HG03354 (cell line): ENCODE measurements at regions not wholly inside any gene's neighbourhood (a gene's known extent, or its start where the extent isn't known, plus 50 kb on each side); places are given as distances from the start of the nearest gene placed in this dataset.
A peak's percentile ranks its signal among the peaks of the same experiment; 100 is the strongest.

ENCODE experiments used
- ATAC-seq: cut with Tn5 transposase; IDR thresholded peaks from one replicate; pipeline ENCODE4 v1.9.1; 2021; ENCODE audit warnings: mild to moderate bottlenecking; ENCODE audit not compliant: unreplicated experiment, poor library complexity, severe bottlenecking

GRCh38 chr3:109882144-109882543 lies 544.8 kb upstream of the DPPA4 start:
- no peak for ATAC-seq

DNA sequence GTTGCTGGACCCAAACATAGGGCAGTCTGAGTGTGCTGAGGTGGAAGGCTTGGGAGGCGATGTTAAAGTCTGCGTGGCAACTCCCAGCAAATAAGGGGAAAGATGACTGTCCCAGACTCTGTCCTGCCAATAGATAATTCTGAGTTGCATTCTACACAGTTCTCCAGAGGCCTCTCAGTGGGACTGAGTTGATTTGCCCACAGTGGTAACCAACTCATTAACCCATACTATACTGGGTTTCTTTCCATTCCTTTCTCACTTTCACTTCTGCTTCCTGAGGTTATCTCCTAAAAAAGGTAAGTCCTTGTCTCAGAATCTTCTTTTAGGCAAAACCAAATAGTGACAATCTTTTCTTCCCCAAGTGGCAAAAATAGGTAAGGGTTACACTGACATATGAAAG lies 549.9 kb upstream of the DPPA4 start:
- ATAC-seq = no peak

- peak; percentile 66 for ATAC-seq
Observed at GRCh38 chr3:109888026-109888425, 550.7 kb upstream of the DPPA4 start.

GRCh38 chr3:109897734-109898133 lies 560.4 kb upstream of the DPPA4 start:
- ATAC-seq = no peak

DNA sequence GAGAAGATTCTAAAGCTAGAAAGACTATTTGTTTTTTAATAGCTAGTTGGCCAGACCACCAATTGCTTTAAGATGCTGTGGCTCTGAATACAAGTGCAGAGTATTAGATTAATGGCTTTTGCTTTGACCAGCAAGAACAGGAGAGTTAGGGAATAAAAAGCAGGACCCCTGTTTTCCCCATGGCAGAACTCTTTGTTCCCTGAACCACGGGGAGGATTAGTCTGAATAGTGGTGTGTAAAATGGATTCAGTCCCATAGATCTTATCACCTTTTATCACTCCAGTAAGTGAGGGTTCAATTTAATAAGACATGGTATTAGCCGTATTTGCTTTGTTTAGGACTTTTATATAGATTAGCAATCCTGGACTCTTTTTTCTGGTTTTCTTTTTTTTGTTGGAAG lies 562.6 kb upstream of the DPPA4 start:
- no peak for ATAC-seq

DNA sequence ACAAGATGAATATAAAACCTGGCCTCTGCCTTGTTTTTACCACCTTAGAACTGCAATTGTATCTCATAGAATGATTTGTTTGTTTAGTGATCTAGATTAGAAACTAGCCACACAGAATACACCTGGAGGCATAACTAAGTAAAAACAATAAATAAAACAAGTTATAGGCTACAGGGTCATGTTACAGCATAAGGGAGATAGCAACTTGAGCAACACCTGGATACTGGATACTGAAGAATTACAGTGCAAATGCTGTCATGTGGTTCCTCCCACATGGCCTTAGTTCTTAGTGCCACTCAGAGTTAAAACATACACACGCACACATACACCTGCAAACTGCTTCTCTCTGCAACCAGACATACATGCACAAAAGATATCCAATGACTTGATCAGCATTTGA lies 563.4 kb upstream of the DPPA4 start:
- ATAC-seq = no peak

- ATAC-seq = no peak
Observed at GRCh38 chr3:109902549-109902948, 565.2 kb upstream of the DPPA4 start.

- no peak for ATAC-seq
Observed at GRCh38 chr3:109903100-109903499, 565.8 kb upstream of the DPPA4 start.

DNA sequence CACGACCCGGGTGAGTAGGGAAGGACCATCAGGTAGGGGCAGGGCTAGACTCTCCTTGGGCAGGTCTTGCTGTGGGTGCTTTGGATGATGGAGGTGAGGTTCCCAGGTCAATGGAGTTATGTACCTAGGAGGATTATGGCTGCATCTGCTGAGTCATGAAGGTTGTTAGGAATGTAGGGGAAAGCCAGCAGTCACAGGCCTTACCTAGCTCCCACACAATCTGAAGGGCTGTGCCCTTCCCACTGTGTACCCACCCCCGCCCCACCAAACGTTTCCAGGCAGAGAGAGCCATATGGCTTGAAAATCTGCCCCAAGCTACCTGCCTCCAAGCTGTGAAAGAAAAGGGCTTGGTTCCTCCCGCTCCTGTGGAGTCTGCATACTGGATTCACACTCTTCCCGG lies 573.4 kb upstream of the DPPA4 start:
- no peak for ATAC-seq

DNA sequence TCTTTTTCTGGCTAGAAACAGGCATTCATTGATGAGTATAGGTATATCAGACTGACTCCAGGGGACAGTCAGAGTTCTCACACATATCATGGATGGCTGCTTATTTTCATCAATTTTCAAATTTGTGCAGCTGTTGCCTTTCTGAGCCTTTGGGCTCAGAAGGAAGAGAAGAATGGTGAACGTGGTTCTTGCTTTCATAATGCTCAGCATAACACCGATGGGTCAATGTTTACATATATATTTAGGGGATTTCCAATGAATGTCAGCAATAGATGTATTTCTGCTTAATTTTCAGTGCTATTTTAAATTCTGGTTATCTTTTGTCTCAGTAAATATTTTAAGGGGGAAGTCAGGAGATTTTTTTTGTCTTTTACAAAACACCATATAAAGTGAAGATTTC lies 581.4 kb upstream of the DPPA4 start:
- ATAC-seq = no peak

- ATAC-seq = no peak
Observed at GRCh38 chr3:109920749-109921148, 583.4 kb upstream of the DPPA4 start.

DNA sequence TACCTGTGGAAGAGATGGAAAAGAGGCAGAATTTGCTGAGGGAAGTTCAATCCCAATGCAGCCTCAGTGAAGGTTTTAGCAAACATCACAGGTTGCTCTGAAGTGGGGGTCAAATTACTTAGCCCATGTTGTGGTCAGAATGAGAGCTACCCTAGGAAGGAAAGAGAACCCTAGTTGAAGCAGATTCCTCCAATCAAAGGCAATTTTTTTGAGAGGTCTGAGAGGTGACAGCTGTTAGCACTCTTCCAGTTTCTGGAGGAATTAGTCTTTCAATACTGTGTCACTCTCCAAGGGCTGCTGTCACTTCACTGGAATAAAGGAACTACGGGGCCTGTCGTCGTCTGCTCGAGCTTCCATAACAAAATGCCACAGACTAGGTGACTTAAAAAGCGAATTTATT lies 584.2 kb upstream of the DPPA4 start:
- ATAC-seq = no peak

DNA sequence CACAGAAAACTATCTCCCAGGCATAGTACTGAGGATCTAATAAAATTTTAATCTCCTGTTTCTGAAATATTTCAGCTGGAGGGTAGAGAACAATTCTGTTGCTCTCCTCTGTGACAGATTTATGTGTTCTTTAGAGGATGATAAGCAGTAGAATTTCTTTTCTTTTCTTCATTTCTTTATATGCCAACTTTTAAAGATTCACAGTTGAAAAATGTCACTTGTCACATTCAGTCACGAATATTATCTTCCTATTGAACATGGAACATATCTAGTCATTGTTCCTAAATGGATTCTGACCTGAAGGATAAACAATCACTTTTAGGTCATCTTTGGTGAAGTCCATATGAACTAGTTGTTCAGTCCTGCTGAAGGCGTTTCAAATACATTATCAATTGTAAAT lies 585.5 kb upstream of the DPPA4 start:
- no peak for ATAC-seq

DNA sequence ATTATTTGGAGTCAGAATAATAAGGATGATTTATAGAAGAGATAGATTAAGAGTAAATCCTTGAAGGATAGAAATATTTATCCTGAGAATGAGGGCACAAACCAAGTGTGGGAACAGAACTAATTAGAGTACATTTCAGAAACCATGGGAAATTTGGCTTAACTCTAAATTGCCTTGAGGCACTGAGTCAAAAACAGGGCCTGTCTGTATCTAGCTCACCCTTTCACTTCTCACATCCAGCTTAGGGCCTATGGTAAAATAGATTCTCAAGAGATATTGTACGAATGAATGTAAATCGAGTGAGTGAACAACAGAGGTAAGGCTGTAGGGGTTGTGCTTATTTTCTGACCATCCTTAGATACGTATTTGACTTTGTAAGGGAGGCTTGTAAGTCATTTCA lies 586.1 kb upstream of the DPPA4 start:
- ATAC-seq = no peak

DNA sequence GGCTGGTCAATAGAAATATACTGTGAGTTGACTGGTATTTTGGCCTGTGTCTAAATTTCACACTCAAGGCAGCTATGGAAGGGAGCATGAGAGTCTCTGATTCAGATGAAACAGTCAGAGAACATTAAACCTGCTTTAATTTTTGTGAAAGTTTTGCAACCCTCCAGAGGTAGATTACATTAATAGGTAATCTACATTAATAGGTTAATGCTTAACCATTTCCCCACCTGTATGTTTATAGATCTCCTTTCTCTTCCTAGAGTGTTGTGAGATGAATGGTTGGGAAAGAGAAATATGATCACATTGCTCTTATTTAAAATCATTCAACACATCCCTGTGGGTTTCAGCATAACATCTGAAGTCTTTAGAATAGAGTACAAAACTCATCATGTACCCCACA lies 586.9 kb upstream of the DPPA4 start:
- ATAC-seq = no peak

DNA sequence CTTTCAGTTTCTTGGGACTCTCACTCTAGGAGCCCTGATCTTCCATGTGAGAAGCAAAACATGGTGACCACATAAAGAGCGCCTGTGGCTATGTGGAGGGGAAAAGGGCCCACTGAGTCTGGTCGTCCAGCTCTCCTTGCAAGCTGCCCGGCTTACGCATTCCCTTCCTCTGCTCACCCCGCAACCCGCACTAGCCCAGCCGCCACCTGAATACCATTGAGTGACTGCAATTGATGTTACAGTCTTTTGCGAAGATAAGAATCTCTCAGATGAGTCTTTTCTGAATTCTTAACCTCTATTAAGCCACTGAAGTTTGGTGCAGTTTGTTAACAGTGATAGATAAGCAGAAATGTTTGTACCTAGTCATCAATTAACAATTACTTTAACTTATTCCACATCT lies 589.0 kb upstream of the DPPA4 start:
- ATAC-seq = no peak

GRCh38 chr3:109927161-109927560 lies 589.8 kb upstream of the DPPA4 start:
- ATAC-seq = no peak

- ATAC-seq = no peak
Observed at GRCh38 chr3:109927726-109928125, 590.4 kb upstream of the DPPA4 start.

DNA sequence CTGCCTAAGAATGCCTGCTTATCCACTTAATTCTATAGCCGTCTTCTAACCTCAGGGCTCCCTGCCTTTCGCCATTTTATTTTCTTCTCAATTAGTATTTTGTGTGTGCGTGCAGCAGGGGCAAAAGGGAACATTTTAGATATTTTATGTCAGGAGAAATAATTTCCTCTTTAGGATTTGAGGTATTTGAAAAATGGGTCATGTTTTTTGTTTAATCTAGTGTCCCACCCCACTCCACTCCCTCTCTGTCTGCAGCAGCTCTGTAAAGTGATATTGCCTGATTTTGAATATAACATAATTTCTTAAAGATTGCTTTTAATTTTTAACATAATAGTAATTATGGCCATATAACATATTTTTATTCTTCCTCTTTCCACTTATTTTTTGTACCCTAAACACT lies 593.2 kb upstream of the DPPA4 start:
- ATAC-seq = no peak

- ATAC-seq = no peak
Observed at GRCh38 chr3:109933576-109933975, 596.2 kb upstream of the DPPA4 start.

- no peak for ATAC-seq
Observed at GRCh38 chr3:109939817-109940216, 602.5 kb upstream of the DPPA4 start.

- no peak for ATAC-seq
Observed at GRCh38 chr3:109943181-109943580, 605.8 kb upstream of the DPPA4 start.

- ATAC-seq = no peak
Observed at GRCh38 chr3:109944836-109945235, 607.5 kb upstream of the DPPA4 start.
